IgD-negative memory B cell (primary cell): ENCODE measurements at regions not wholly inside any gene's neighbourhood (a gene's known extent, or its start where the extent isn't known, plus 50 kb on each side); places are given as distances from the start of the nearest gene placed in this dataset.
A peak's percentile ranks its signal among the peaks of the same experiment; 100 is the strongest.
"Not testable (repeated sequence)": the region's sequence is repeated elsewhere in the genome, so short reads cannot be mapped to it uniquely, and the experiment has no call there.

ENCODE experiments used
- H3K27ac Mint-ChIP-seq, 3 donors: one replicate each; pipeline ENCODE4 v1.8.0; 2020 to 2022; ENCODE audit warnings: mild to moderate bottlenecking in 3 of 3, mixed read lengths in 3 of 3, moderate library complexity in 1 of 3
- H3K27me3 Mint-ChIP-seq: one replicate; pipeline ENCODE4 v1.8.0; 2021; ENCODE audit warnings: mixed read lengths
- H3K36me3 Mint-ChIP-seq: one replicate; pipeline ENCODE4 v1.8.0; 2020; ENCODE audit warnings: mild to moderate bottlenecking, mixed read lengths
- H3K4me1 Mint-ChIP-seq, 3 donors: one replicate each; pipeline ENCODE4 v1.8.0; 2020 to 2022; ENCODE audit warnings: mixed read lengths in 3 of 3, mild to moderate bottlenecking in 1 of 3
- H3K4me3 Mint-ChIP-seq, 4 donors: one replicate each; pipeline ENCODE4 v1.8.0; 2020 to 2022; ENCODE audit warnings: mild to moderate bottlenecking in 4 of 4, mixed read lengths in 4 of 4, moderate library complexity in 3 of 4
- H3K9me3 Mint-ChIP-seq, 3 donors: one replicate each; pipeline ENCODE4 v1.8.0; 2020 to 2021; ENCODE audit warnings: mixed read lengths in 3 of 3, mild to moderate bottlenecking in 1 of 3

GRCh38 chr16:66043326-66043725 is 323.2 kb upstream of the CDH5 start:
- H3K27me3 Mint-ChIP-seq, result peaks cover 2% of the 10 kb centered on the region
- H3K36me3 Mint-ChIP-seq, result no peaks in the 10 kb centered on the region
- no peak overlapping the region for H3K27ac Mint-ChIP-seq
- H3K4me1 Mint-ChIP-seq, result no peaks in the 10 kb centered on the region
- no peak overlapping the region for H3K4me3 Mint-ChIP-seq
- peaks cover 0 to 7% (median 0%) of the 10 kb centered on the region in 3 donors for H3K9me3 Mint-ChIP-seq

DNA sequence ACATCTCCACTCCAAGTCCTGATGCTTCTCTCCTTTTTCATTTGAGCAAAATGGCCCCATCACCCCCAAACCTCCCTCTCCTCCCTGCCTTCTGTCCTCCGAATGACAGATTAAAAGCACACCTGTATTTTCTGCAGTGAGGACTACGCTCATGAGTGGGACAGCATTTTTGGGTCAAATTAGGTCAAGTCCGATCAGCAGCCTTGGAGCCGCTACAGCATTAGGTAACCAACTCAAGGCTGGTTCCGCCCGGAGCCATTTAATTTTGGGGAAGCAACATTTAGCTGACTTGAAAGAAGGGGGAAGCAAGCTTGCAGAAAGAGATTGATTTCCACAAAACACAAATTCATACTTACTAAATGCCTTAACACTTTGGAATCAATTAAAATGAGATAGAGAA is 324.1 kb upstream of the CDH5 start:
- Mint-ChIP-seq H3K27me3 (peaks cover 1% of the 10 kb centered on the region), H3K27ac (no peak overlapping the region), H3K4me1 (no peaks in the 10 kb centered on the region), H3K36me3 (no peaks in the 10 kb centered on the region), H3K9me3 (peaks cover 0 to 7% (median 0%) of the 10 kb centered on the region in 3 donors), H3K4me3 (no peak overlapping the region)

DNA sequence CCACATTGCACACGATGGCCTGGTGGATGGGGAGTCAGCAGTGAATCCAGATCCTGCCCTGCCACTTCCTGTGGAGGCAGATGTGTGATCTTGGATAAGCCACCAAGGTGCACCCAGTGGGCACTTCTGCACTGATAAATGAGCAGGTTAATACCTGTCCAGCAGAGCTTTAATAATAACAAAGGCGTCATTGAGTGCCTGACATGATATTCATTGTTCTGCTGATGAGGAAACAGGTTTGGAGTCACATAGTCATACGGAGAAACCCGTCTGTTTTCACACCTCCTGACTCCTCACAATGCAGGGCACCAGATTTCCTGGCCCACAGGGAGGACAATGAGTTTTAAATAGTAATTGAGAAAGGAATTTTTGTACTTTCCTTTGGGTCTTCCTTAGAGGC is 324.6 kb upstream of the CDH5 start:
- Mint-ChIP-seq H3K9me3 (peaks cover 0 to 7% (median 0%) of the 10 kb centered on the region in 3 donors), H3K4me1 (no peaks in the 10 kb centered on the region), H3K4me3 (no peak overlapping the region), H3K36me3 (no peaks in the 10 kb centered on the region), H3K27ac (no peak overlapping the region), H3K27me3 (peaks cover 1% of the 10 kb centered on the region)

GRCh38 chr16:66039793-66040192 is 326.7 kb upstream of the CDH5 start:
- H3K9me3 Mint-ChIP-seq, result peaks cover 0 to 4% (median 0%) of the 10 kb centered on the region in 3 donors
- no peaks in the 10 kb centered on the region for H3K36me3 Mint-ChIP-seq
- no peaks in the 10 kb centered on the region for H3K4me1 Mint-ChIP-seq
- H3K27me3 Mint-ChIP-seq, result peaks cover 1% of the 10 kb centered on the region
- H3K4me3 Mint-ChIP-seq, result no peak overlapping the region
- no peak overlapping the region for H3K27ac Mint-ChIP-seq

- no peaks in the 10 kb centered on the region for H3K27me3 Mint-ChIP-seq
- H3K36me3 Mint-ChIP-seq, result no peaks in the 10 kb centered on the region
- no peak overlapping the region for H3K27ac Mint-ChIP-seq
- no peaks in the 10 kb centered on the region for H3K4me1 Mint-ChIP-seq
- no peak overlapping the region for H3K4me3 Mint-ChIP-seq
- peaks cover 0 to 5% (median 0%) of the 10 kb centered on the region in 3 donors for H3K9me3 Mint-ChIP-seq
These were observed 329.4 kb upstream of the CDH5 start for GRCh38 chr16:66036793-66037715.

- H3K9me3 Mint-ChIP-seq, result peaks cover 0 to 5% (median 0%) of the 10 kb centered on the region in 3 donors
- H3K27ac Mint-ChIP-seq, result no peak overlapping the region
- H3K36me3 Mint-ChIP-seq, result no peaks in the 10 kb centered on the region
- no peaks in the 10 kb centered on the region for H3K4me1 Mint-ChIP-seq
- no peak overlapping the region for H3K4me3 Mint-ChIP-seq
- H3K27me3 Mint-ChIP-seq, result no peaks in the 10 kb centered on the region
These were observed 330.3 kb upstream of the CDH5 start for GRCh38 chr16:66036184-66036583.

DNA sequence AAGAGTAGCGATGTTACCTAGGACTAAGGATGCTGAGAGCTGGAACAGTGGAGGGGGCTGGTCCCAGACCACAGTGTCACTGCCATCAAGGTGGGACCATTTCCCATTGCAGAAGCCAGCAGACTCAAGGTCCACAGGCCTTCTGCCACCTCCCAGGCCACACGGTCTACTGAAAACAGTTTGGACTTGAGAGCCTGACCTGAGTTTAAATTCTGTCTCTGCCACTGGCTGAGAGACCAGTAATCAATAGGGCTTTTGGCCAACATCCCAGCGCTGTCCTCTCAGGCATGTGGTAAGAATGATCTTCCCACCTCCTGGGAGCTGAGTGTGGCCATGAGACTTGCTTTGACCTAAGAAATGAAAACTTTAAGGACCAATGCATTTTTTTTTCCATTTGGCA is 331.4 kb upstream of the CDH5 start:
- H3K27me3 Mint-ChIP-seq, result no peaks in the 10 kb centered on the region
- H3K36me3 Mint-ChIP-seq, result no peaks in the 10 kb centered on the region
- no peak overlapping the region for H3K4me3 Mint-ChIP-seq
- peaks cover 0 to 5% (median 0%) of the 10 kb centered on the region in 3 donors for H3K9me3 Mint-ChIP-seq
- no peaks in the 10 kb centered on the region for H3K4me1 Mint-ChIP-seq
- no peak overlapping the region for H3K27ac Mint-ChIP-seq

- no peak overlapping the region for H3K27ac Mint-ChIP-seq
- H3K36me3 Mint-ChIP-seq, result no peaks in the 10 kb centered on the region
- H3K27me3 Mint-ChIP-seq, result no peaks in the 10 kb centered on the region
- no peak overlapping the region for H3K4me3 Mint-ChIP-seq
- peaks cover 0 to 7% (median 5%) of the 10 kb centered on the region in 3 donors for H3K9me3 Mint-ChIP-seq
- H3K4me1 Mint-ChIP-seq, result no peaks in the 10 kb centered on the region
These were observed 333.6 kb upstream of the CDH5 start for GRCh38 chr16:66032841-66033240.

GRCh38 chr16:66030036-66030435 is 336.5 kb upstream of the CDH5 start:
- H3K4me1 Mint-ChIP-seq, result no peaks in the 10 kb centered on the region
- H3K27ac Mint-ChIP-seq, result no peak overlapping the region
- peaks cover under 1 to 7% (median 7%) of the 10 kb centered on the region in 3 donors for H3K9me3 Mint-ChIP-seq
- H3K36me3 Mint-ChIP-seq, result no peaks in the 10 kb centered on the region
- H3K4me3 Mint-ChIP-seq, result no peak overlapping the region
- H3K27me3 Mint-ChIP-seq, result no peaks in the 10 kb centered on the region

GRCh38 chr16:66028510-66029216 is 337.8 kb upstream of the CDH5 start:
- H3K27ac Mint-ChIP-seq, result peak overlapping the region in 1 of 3 donors; percentile 31
- H3K36me3 Mint-ChIP-seq, result no peaks in the 10 kb centered on the region
- no peaks in the 10 kb centered on the region for H3K4me1 Mint-ChIP-seq
- H3K4me3 Mint-ChIP-seq, result no peak overlapping the region
- no peaks in the 10 kb centered on the region for H3K27me3 Mint-ChIP-seq
- peaks cover 7 to 11% (median 9%) of the 10 kb centered on the region in 3 donors for H3K9me3 Mint-ChIP-seq

- peaks cover 9 to 24% (median 16%) of the 10 kb centered on the region in 3 donors for H3K9me3 Mint-ChIP-seq
- no peaks in the 10 kb centered on the region for H3K27me3 Mint-ChIP-seq
- H3K36me3 Mint-ChIP-seq, result no peaks in the 10 kb centered on the region
- no peak overlapping the region for H3K27ac Mint-ChIP-seq
- H3K4me3 Mint-ChIP-seq, result no peak overlapping the region
- no peaks in the 10 kb centered on the region for H3K4me1 Mint-ChIP-seq
These were observed 339.6 kb upstream of the CDH5 start for GRCh38 chr16:66026787-66027330.

DNA sequence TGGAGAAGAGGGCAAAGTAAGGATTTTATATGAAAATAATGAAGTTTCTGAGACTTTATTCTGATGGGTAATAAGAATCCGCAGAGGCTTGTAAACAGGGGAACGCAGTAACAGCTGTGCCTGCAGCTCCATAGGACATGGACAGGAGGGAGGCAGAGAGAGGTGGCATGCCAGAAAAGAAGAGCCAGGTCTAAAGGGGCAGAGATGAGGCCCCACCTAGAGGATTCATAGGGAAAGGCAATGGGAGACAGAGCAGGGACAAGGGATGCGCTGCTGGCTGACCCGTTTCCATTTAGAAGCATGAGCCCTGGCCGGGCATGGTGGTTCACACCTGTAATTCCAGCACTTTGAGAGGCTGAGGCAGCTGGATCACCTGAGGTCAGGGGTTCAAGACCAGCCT is 340.3 kb upstream of the CDH5 start:
- Mint-ChIP-seq H3K27me3 (no peaks in the 10 kb centered on the region), H3K4me1 (no peaks in the 10 kb centered on the region), H3K36me3 (no peaks in the 10 kb centered on the region), H3K4me3 (no peak overlapping the region), H3K9me3 (peaks cover 9 to 26% (median 16%) of the 10 kb centered on the region in 3 donors), H3K27ac (no peak overlapping the region)

DNA sequence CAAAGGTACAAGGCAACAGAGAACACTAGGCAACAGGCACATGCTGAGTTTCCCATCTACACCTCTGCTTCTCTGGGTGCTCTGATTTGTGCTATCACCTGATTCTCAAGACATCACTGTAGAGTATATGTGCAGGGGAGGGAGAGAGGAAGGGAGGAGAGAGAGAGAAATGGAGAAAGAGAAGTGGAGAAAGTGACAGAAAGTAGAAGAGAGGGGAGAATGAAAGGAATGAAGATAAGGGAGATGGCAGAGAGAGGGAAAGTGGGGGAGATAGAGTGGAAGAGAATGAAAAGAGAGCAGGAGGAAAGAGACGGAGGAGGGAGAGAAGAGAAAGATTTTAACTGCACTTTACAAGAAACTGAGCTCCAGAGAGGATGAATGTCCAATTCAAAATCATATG is 340.7 kb upstream of the CDH5 start:
- Mint-ChIP-seq H3K27me3 (no peaks in the 10 kb centered on the region), H3K4me1 (no peaks in the 10 kb centered on the region), H3K27ac (no peak overlapping the region), H3K4me3 (no peak overlapping the region), H3K9me3 (peaks cover 9 to 26% (median 16%) of the 10 kb centered on the region in 3 donors), H3K36me3 (no peaks in the 10 kb centered on the region)

DNA sequence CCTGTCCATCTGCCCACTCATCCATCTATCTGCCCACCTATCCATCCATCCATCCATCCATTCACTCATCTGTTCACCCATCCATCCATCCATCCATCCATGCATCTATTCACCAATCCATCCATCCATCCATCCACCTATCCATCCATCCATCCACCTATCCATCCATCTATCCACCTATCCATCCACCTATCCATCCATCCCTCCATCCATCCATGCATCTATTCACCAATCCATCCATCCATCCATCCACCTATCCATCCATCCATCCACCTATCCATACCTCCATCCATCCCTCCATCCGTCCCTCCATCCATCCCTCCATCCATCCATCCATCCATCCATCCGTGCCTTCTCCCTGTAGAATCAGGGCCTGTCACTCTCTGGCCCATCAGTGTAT is 341.9 kb upstream of the CDH5 start:
- not testable (repeated sequence) for H3K4me3 Mint-ChIP-seq, H3K27ac Mint-ChIP-seq, H3K4me1 Mint-ChIP-seq, H3K36me3 Mint-ChIP-seq, H3K27me3 Mint-ChIP-seq
- peaks cover 9 to 32% (median 15%) of the 10 kb centered on the region in 3 donors for H3K9me3 Mint-ChIP-seq

DNA sequence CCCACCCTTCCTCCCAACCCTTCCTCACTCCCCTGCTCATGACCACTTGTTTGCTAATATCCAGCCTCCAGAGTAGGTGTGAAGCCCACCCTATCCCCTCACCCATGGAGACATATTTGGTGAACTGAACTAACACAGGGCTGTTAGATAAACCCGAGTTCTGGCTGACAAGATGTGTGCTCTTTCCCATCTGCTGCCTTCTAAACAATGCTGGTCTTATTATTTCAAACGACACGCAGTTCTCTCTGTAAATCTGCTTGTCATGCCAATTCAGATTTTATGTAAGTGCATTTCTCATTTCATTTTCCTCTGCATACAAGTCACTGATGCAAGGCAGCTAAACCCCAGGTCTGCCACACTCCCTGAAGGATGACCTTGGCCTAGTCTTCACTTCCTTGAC is 343.0 kb upstream of the CDH5 start:
- H3K27ac Mint-ChIP-seq, result no peak overlapping the region
- no peak overlapping the region for H3K4me3 Mint-ChIP-seq
- H3K36me3 Mint-ChIP-seq, result no peaks in the 10 kb centered on the region
- no peaks in the 10 kb centered on the region for H3K27me3 Mint-ChIP-seq
- no peaks in the 10 kb centered on the region for H3K4me1 Mint-ChIP-seq
- H3K9me3 Mint-ChIP-seq, result peaks cover 6 to 32% (median 15%) of the 10 kb centered on the region in 3 donors
